B cell (primary cell): ENCODE measurements at regions not wholly inside any gene's neighbourhood (a gene's known extent, or its start where the extent isn't known, plus 50 kb on each side); places are given as distances from the start of the nearest gene placed in this dataset.

Source experiments
- CTCF ChIP-seq: fragments of 200-600 bp; IDR thresholded peaks from one replicate; pipeline ENCODE4 v1.8.0; 2022; ENCODE audit warnings: antibody characterized with exemption, mild to moderate bottlenecking
- EZH2 ChIP-seq: IDR thresholded peaks from 2 replicates; pipeline ENCODE4 v1.6.1; 2012; ENCODE audit warnings: borderline replicate concordance, low read depth, mild to moderate bottlenecking, moderate library complexity, low read length; ENCODE audit not compliant: insufficient read depth, poor library complexity, severe bottlenecking

DNA sequence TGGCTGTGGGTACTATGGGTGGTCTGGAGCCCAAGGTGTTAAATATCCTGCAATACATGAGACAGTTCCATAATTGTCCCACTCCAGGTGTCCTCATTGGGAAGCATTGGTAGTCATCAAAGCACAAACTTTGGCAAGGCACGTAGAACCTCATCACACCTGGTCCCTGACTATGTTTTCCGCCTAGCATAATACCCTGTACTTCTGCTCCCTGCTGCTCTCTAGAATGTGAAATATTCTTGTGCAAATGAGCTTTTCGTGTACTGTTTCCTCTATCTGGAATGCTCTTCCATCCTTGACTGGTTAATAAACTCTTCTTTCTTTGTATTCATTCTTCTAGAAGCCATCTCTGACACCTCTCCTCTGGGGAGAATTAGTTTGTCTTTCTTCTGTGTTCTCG, 103.2 kb downstream of the EBLN2 start:
- TF ChIP-seq EZH2, result no peak
- TF ChIP-seq CTCF, result no peak
